ENCODE measurements at regions not wholly inside any gene's neighbourhood (a gene's known extent, or its start where the extent isn't known, plus 50 kb on each side); places are given as distances from the start of the nearest gene placed in this dataset.

- DNase-seq (ENCODE audit: extremely low read depth, insufficient read length), result no peak
- TF ChIP-seq CTCF (IDR thresholded peaks at IDR 0.05; ENCODE audit: insufficient read depth, low read length, poor library complexity, severe bottlenecking), result no peak
- H3K36me3 ChIP-seq (ENCODE audit: control insufficient read depth, insufficient read depth, low read length), result no peaks in the 10 kb centered on the region
- no peaks in the 10 kb centered on the region for H3K27me3 ChIP-seq (replicated peaks; ENCODE audit: control insufficient read depth, insufficient read depth, low read length)
- no peak overlapping the region for H3K4me3 ChIP-seq (replicated peaks; ENCODE audit: low read depth, low read length)
These were observed 80.7 kb upstream of the MUCL1 start for GRCh38 chr12:54773593-54773992.

- TF ChIP-seq CTCF (IDR thresholded peaks at IDR 0.05; ENCODE audit: insufficient read depth, low read length, poor library complexity, severe bottlenecking), result no peak
- Histone ChIP-seq H3K27me3 (replicated peaks; ENCODE audit: control insufficient read depth, insufficient read depth, low read length) (no peaks in the 10 kb centered on the region), H3K4me3 (replicated peaks; ENCODE audit: low read depth, low read length) (no peak overlapping the region), H3K36me3 (ENCODE audit: control insufficient read depth, insufficient read depth, low read length) (no peaks in the 10 kb centered on the region)
- no peak for DNase-seq (ENCODE audit: extremely low read depth, insufficient read length)
These were observed 88.7 kb upstream of the MUCL1 start for GRCh38 chr12:54765652-54766051.

GRCh38 chr12:54762390-54762789 is 91.9 kb upstream of the MUCL1 start:
- no peak for TF ChIP-seq CTCF (IDR thresholded peaks at IDR 0.05; ENCODE audit: insufficient read depth, low read length, poor library complexity, severe bottlenecking)
- H3K36me3 ChIP-seq (ENCODE audit: control insufficient read depth, insufficient read depth, low read length), result no peaks in the 10 kb centered on the region
- H3K27me3 ChIP-seq (replicated peaks; ENCODE audit: control insufficient read depth, insufficient read depth, low read length), result no peaks in the 10 kb centered on the region
- DNase-seq (ENCODE audit: extremely low read depth, insufficient read length), result no peak
- no peak overlapping the region for H3K4me3 ChIP-seq (replicated peaks; ENCODE audit: low read depth, low read length)

- DNase-seq (ENCODE audit: extremely low read depth, insufficient read length), result no peak
- TF ChIP-seq CTCF (IDR thresholded peaks at IDR 0.05; ENCODE audit: insufficient read depth, low read length, poor library complexity, severe bottlenecking), result peak; percentile 50
- Histone ChIP-seq H3K4me3 (replicated peaks; ENCODE audit: low read depth, low read length) (no peak overlapping the region), H3K27me3 (replicated peaks; ENCODE audit: control insufficient read depth, insufficient read depth, low read length) (no peaks in the 10 kb centered on the region), H3K36me3 (ENCODE audit: control insufficient read depth, insufficient read depth, low read length) (no peaks in the 10 kb centered on the region)
These were observed 94.6 kb upstream of the MUCL1 start for GRCh38 chr12:54759751-54760150.

- no peak for TF ChIP-seq CTCF (IDR thresholded peaks at IDR 0.05; ENCODE audit: insufficient read depth, low read length, poor library complexity, severe bottlenecking)
- Histone ChIP-seq H3K4me3 (replicated peaks; ENCODE audit: low read depth, low read length) (no peak overlapping the region), H3K27me3 (replicated peaks; ENCODE audit: control insufficient read depth, insufficient read depth, low read length) (no peaks in the 10 kb centered on the region; the same call in 1 of the 2 replicates), H3K36me3 (ENCODE audit: control insufficient read depth, insufficient read depth, low read length) (no peaks in the 10 kb centered on the region)
- DNase-seq (ENCODE audit: extremely low read depth, insufficient read length), result no peak
These were observed 102.8 kb upstream of the MUCL1 start for GRCh38 chr12:54751493-54751892.

GRCh38 chr12:54749191-54749818 is 101.1 kb upstream of the DCD start:
- Histone ChIP-seq H3K36me3 (ENCODE audit: control insufficient read depth, insufficient read depth, low read length) (no peaks in the 10 kb centered on the region), H3K4me3 (replicated peaks; ENCODE audit: low read depth, low read length) (no peak overlapping the region), H3K27me3 (replicated peaks; ENCODE audit: control insufficient read depth, insufficient read depth, low read length) (no peaks in the 10 kb centered on the region; the same call in 1 of the 2 replicates)
- TF ChIP-seq CTCF (IDR thresholded peaks at IDR 0.05; ENCODE audit: insufficient read depth, low read length, poor library complexity, severe bottlenecking), result peak; percentile 63
- DNase-seq (ENCODE audit: extremely low read depth, insufficient read length), result peak; percentile 5

All from GM06990 (cell line).